HG03439 (cell line): ENCODE measurements at regions not wholly inside any gene's neighbourhood (a gene's known extent, or its start where the extent isn't known, plus 50 kb on each side); places are given as distances from the start of the nearest gene placed in this dataset.

Experiments used
- ATAC-seq: cut with Tn5 transposase; IDR thresholded peaks from one replicate; pipeline ENCODE4 v1.9.1; 2021; ENCODE audit warnings: mild to moderate bottlenecking, moderate library complexity; ENCODE audit not compliant: unreplicated experiment

- no peak for ATAC-seq
These were observed 238.1 kb upstream of the STS start for GRCh38 chrX:6909396-6909795.

- ATAC-seq, result no peak
These were observed 240.9 kb upstream of the STS start for GRCh38 chrX:6906608-6907007.

- ATAC-seq, result no peak
These were observed 243.4 kb upstream of the STS start for GRCh38 chrX:6904156-6904555.

- no peak for ATAC-seq
These were observed 249.1 kb upstream of the STS start for GRCh38 chrX:6898371-6898770.

DNA sequence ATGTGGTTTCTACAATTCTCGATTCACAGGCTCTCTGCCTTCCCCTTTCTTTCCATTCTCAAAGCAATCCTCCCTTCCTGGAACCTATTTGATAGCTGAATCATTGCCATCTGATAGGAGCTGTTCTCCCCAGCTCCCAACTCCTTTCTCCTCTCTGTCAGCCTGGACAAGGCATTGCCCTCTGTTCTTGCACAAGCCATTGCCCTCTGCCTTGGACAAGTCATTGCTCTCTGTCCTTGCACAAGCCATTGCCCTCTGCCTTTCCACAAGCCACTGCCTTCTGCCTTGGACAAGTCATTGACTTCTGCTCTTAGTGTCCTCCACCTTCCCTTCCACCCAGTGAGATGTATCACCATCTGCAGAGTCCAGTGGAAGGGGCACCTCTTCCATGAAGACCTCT, 256.1 kb upstream of the STS start:
- no peak for ATAC-seq

DNA sequence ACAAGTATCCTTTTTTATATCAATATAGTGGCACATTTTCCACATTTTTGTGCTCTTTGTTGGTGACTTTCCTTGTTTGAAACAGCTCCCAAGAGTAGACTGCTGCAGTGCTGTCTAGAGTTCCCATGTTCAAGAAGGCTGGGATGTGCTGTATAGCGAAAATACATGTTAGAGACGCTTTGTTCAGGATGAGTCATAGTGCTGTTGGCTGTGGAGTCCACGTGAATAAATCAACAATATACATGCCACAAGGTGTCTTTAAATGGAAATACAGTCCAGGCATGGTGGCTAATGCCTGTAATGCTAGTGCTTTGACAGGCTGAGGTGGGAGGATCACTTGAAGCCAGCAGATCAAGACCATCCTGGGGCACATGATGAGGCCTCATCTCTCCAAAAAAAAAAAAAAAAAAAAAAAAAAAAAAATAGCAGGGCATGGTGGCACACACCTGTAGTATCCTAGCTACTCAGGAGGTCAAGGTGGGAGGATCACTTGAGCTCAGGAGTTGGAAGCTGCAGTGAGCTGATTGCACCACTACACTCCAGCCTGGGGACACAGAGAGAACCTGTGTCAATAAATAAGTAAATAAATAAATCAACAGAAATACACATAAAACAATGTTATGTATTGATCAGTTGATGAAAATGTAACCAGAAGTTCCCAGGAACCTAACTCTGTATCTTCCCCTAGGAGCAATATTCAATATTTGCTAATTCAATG, 256.8 kb upstream of the STS start:
- ATAC-seq, result no peak

DNA sequence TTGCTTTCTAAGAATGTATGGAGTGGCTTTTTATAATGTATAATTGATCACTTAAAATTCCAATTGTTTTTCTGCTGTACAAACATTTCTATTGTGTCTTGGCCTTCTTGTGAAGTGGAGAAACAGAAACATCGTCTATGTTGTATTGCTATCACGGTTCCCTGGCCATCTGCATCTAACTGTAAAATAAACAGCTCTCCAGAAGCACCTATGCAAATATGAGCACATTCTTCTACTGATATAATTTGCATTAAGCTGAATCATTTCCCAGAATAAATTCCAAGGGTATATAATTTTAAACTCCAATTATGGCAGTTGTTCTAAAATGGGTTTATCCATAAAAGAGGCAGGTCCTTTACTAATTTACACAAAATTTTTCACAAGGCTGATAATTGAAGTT, 261.6 kb upstream of the STS start:
- ATAC-seq, result no peak

- ATAC-seq, result no peak
These were observed 262.1 kb upstream of the STS start for GRCh38 chrX:6885396-6885795.

- no peak for ATAC-seq
These were observed 286.1 kb upstream of the STS start for GRCh38 chrX:6861456-6861855.

DNA sequence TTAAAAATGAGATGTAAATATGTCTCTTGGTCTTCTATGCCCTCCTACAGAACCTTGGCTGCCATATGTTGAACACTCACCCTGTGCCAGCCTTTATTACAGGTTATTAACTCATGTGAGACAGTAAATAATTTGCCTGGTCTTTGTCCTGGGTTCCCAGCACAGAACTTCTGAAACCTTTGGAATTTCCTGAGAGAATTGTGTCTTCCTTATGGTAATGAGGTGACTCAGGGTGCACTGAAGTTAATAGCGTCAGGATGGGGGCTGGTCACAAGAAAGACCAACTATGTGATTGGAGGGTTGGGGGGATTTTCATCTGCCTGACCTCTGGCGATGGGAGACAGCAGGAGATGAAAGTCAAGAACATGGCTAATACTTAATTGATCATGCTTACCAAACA, 289.8 kb upstream of the STS start:
- no peak for ATAC-seq

- no peak for ATAC-seq
These were observed 291.0 kb upstream of the STS start for GRCh38 chrX:6856471-6856870.

DNA sequence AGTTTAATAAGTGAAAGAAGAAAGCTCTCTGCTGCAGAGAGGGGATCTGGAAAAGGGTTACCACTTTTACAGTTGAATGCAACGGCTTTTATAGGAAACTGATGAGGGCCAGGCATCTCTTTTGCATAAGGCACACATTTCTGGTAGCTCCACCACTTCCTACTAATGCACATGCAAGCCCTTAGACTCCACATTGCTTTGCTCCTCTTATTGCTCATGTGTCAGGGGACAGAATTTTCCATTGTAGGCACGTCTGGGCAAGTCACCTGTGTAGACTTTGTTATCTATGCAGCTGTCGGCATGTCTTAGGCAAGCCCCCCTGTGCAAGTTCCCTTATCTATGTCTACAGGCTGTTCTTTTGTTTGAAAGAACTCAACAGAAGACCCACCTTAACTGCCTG, 294.6 kb upstream of the STS start:
- ATAC-seq, result no peak

GRCh38 chrX:6852121-6852520, 295.4 kb upstream of the STS start:
- no peak for ATAC-seq

- no peak for ATAC-seq
These were observed 296.4 kb upstream of the STS start for GRCh38 chrX:6851140-6851539.

DNA sequence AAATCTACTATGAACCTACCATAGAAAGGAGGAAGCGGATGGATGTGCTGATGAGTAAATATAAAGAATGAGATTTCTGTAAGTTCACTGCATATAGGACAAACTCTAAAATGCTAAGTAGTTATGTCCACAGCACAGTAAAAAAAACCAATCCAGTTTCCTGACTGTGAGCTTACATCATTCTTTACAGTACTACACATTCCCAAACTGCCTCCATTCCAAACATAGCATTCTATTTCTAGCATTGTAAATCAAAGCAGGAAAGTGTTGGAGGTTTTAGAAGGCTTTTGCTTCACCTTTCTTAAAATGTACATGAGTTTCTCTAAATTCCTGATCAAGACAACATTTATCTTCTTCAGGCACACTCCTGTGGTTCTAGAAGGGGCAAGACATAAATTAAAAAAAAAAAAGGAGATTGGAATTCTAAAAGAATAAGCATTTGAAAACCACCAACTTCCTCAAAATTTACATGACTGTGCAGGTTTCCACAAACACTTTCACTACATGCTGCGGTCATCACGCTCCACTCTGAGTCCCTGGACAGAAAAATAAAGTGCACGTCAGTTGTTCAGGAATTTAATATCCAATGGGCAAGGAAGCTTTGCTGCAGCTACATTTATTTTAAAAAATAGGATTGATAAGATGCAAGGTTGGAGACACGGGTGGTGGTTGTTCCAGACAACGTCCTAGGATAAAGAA, 297.6 kb upstream of the STS start:
- ATAC-seq, result no peak

DNA sequence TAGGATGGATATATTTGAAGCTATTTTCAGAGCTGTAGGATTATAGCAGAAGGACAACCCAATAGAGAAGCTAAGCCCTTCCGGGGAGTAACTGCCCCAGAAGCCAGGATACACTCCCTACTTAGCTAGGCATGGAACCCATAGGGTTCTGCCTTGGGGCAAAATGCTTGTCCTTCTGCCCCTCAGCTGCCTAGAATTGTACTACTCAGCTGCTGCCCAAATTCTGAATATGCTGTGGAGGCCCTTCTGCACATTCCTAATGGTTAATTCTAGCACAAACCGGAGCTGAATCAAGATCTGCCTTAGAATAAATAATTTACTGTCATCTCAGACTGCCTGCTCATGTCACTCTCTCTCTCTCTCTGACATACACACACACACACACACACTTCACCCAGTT, 297.7 kb upstream of the VCX3A start:
- ATAC-seq, result no peak

DNA sequence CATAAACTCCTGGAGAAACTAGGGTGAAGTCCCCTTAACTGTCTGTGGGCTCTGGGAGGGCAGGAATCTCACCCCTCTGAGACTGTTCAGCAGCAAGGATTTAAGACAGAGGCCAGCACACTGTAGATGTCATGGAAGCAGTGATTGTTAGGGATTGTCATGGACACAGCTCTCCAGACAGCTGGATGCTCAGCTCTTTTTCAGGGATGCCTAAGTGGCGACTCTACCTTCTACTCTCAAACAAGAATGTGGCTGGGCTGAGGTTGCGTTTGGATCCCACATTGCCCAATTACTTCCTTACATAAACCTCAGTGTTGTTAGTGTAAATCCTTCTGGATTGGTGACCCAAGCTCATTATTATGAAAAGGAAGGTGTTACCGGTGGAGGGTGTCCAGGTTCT, 291.9 kb upstream of the VCX3A start:
- ATAC-seq, result no peak

DNA sequence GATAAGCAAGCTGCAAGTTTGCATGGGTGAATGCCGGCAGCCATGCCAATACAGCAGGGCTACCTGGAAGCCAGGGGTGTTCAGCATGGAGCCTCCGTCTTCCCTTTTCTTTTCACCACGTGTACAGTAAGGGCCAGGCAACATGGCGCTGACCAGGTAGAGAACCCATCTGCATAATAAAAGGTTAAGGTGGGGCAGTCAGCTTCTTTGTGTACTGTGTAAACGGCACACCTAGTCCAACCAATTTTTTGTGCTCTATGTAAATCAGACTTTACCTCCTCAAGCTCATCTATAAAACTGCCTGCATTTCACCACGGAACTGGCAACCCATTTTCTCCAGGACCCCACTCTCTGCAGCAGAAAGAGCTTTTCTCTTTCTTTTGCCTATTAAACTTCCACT, 286.8 kb upstream of the VCX3A start:
- no peak for ATAC-seq

DNA sequence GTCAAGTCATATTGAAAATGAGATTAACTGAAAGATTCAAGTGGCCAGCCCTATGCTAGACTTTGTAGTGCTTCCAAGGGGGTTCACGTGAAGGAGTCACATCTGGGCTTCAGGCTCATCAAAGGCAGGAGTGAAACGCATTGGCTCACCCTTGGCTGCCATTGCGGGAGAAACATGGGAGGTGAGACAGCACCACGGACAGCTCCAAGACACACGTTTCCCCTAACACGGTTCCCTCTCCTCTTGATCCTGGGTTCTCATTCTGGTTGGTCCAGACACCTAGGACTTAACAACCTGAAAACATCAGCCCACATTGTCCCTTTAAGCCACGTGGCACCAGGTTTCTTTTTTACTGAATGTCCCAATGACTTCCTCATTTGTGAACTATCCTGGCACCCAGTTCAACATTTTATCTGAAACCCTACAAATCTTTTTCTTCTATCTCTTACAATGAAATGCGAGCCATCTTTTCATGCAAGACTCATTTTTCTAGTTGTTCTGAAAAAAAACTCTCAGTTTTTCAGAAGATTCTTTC, 279.0 kb upstream of the VCX3A start:
- no peak for ATAC-seq

DNA sequence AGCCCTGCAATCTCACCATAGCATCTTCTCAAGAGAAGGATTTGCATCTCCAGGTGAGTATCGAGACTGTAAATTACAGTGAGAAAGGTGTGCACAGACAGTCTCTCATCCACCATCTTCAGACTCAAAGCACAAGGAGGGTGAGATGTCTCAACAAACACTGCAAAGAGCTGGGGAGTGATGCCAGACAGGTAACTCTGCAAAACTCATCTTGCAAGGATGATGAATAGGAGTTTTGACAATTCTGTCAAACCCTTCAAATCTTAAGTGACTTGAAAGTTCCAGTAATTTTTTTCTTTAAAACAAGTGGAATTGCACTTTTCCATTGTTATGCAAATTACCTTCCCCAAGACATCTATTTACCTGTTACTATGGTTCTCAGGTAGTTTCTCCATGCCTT, 277.2 kb upstream of the VCX3A start:
- no peak for ATAC-seq

- ATAC-seq, result no peak
These were observed 275.9 kb upstream of the VCX3A start for GRCh38 chrX:6810776-6811175.

GRCh38 chrX:6803607-6804006, 268.7 kb upstream of the VCX3A start:
- no peak for ATAC-seq

GRCh38 chrX:6793000-6793399, 258.1 kb upstream of the VCX3A start:
- ATAC-seq, result no peak
